T47D (cell line): ENCODE measurements at regions not wholly inside any gene's neighbourhood (a gene's known extent, or its start where the extent isn't known, plus 50 kb on each side); places are given as distances from the start of the nearest gene placed in this dataset.
A peak's percentile ranks its signal among the peaks of the same experiment; 100 is the strongest.

ENCODE experiments used
- DNase-seq, 2 experiments: peaks; one replicate each; pipeline versions ENCODE4 v3.0.0 to v3.0.0-alpha.2; 2011 to 2012; ENCODE audit warnings: low read depth in 1 of 2, low spot score in 1 of 2
- JUND ChIP-seq: IDR thresholded peaks from 2 replicates; pipeline ENCODE4 v1.6.1; 2012; ENCODE audit warnings: low read depth
- in situ Hi-C: cut with HindIII; loops from 2 replicates; pipeline ENCODE4 v1.10.0; 2016; ENCODE audit warnings: low sequenced_read_pairs, low pct_unique_long_range_greater_than_20kb

- no peak for TF ChIP-seq JUND
- in situ Hi-C loops, result no loop called here
- peak in 1 of 2 experiments; percentile 6 for DNase-seq
Measured at GRCh38 chr13:22629374-22629773, 551.4 kb upstream of the SGCG start.

GRCh38 chr13:22642088-22642487 lies 538.7 kb upstream of the SGCG start:
- DNase-seq, result no peak
- no peak for TF ChIP-seq JUND
- in situ Hi-C loops, result no loop called here

DNA sequence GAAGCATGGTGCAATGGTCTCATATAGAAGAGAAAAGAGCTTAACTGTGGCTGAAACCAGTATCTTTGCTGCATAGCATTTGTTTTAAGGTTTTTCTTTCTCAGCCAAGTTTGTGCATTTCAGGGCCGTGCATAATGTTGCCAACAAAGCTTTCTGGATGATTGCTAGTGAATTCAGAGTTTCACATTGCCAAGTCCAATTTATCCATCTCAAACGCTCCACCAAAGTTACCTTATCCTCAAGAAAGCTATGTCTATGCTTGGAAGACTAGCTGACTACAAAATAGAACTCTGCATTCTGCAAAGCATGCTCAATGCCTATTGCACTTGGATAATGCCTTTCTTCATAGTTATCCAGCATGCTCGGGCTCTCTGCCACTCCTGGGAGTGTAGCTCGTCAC lies 535.8 kb upstream of the SGCG start:
- no peak for DNase-seq
- TF ChIP-seq JUND, result no peak
- in situ Hi-C loops, result no loop called here

GRCh38 chr13:22647156-22647850 lies 533.5 kb upstream of the SGCG start:
- no peak for DNase-seq
- no peak for TF ChIP-seq JUND
- in situ Hi-C loops, result no loop called here

- DNase-seq, result no peak
- in situ Hi-C loops, result no loop called here
- no peak for TF ChIP-seq JUND
Measured at GRCh38 chr13:22648320-22648801, 532.4 kb upstream of the SGCG start.

GRCh38 chr13:22652796-22653195 lies 528.0 kb upstream of the SGCG start:
- in situ Hi-C loops, result no loop called here
- no peak for TF ChIP-seq JUND

GRCh38 chr13:22653866-22654265 lies 526.9 kb upstream of the SGCG start:
- DNase-seq, result no peak
- TF ChIP-seq JUND, result no peak
- in situ Hi-C loops, result no loop called here

More at GRCh38 chr13:22652796-22653195, 528.0 kb upstream of the SGCG start:
- DNase-seq, result no peak

DNA sequence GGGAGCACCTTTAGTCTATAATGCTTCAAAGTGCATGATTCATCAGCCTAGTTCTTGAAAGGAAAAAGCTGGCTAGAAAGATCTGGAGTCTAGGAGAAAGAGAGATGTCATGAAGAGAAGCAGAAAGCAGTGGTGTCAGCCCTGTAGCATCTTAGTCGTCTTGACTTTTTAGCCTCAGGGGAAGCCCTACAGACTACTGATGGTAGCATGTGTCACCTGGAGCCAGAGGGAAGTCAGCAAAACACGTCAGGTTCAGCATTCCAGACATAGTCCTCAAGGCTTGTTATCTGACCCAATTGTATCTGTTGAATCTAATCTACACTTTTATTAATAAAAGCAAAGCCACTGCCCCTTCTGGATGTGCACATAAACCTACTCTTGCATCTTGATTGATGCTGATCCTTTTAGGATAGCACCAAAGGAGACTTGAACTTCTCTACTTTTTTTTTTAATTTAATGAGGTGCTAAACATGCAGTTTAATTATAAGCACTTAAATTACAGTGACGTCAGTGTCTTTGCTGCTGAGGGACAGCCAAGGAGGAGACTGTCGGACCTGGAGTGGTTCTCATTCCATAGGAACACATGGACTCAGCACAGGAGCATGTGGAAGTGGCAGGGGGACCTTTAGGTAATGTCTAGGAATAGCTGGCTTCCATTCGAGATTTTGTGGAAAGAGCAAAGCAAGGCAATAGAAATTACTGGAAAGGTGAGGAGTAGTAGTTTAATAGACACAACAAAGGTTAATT lies 525.5 kb upstream of the SGCG start:
- in situ Hi-C loops, result no loop called here
- no peak for TF ChIP-seq JUND
- DNase-seq, result no peak

GRCh38 chr13:22662771-22663170 lies 518.0 kb upstream of the SGCG start:
- no peak for DNase-seq
- no peak for TF ChIP-seq JUND
- in situ Hi-C loops, result no loop called here

GRCh38 chr13:22665506-22665905 lies 515.3 kb upstream of the SGCG start:
- in situ Hi-C loops, result no loop called here
- DNase-seq, result peak in 1 of 2 experiments; percentile 56
- no peak for TF ChIP-seq JUND

DNA sequence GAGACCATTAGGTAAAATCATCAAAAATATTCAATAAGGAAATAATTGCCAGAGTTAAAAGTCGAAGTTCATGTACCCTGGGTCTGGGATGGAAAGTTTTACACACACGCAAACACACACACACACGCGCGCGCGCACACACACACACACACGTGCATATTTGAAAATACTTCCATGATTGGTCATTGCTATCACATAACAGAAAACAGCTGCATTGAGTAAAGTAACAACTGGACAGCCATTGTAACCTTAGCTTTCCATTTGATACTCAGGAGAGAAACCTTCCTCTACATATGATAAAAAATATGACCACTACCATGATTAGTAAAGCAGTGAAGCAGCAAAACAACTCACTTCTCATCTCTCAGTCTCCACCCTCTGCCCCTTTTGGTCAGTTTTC lies 490.0 kb upstream of the SGCG start:
- in situ Hi-C loops, result no loop called here
- TF ChIP-seq JUND, result no peak

GRCh38 chr13:22693691-22694090 lies 487.1 kb upstream of the SGCG start:
- no peak for DNase-seq
- in situ Hi-C loops, result no loop called here
- no peak for TF ChIP-seq JUND

More for the DNA sequence above, 490.0 kb upstream of the SGCG start:
- no peak for DNase-seq

DNA sequence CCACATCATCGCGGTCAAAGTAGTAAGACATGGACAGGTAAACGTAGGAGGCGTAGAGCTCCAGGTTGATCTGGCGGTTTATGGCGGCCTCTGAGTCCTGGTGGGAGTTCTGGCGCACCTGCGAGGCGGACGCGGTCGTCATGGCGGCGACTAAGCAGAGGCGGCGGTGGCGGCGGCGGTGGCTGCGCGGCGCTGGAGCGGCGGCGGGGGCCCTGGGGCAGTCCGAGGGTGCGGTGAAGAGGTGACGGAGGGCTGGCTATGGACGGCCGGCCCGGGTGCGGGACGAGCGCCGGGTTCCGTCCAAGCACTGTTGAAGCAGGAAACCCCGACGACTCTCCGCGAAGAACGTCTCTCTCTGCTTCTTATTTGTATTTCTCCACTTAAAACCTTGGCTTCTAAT lies 484.3 kb upstream of the SGCG start:
- no peak for DNase-seq
- no peak for TF ChIP-seq JUND
- in situ Hi-C loops, result no loop called here
